ENCODE measurements at regions not wholly inside any gene's neighbourhood (a gene's known extent, or its start where the extent isn't known, plus 50 kb on each side); places are given as distances from the start of the nearest gene placed in this dataset.

DNA sequence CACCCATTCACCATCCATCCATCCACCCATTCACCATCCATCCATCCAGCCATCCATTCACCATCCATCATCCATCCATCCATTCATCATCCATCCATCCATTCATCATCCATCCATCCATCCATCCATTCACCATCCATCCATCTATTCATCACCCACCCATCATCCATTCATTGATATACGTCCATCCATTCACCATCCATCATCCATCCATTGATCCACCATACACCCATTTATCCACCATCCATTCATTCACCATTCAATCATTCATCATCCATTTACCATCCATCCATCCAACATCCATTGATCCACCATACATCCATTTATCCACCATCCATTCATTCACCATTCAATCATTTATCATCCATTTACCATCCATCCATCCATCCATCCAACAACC lies 111.7 kb downstream of the ABCC12 start:
- Histone ChIP-seq H4K5ac (ENCODE audit: insufficient read length, low read depth, low read length) (no peak overlapping the region), H3K9me3 (ENCODE audit: insufficient read depth in 2 of 2, low read depth in 1 of 2, low read length in 1 of 2) (no peaks in the 10 kb centered on the region), H2BK15ac (ENCODE audit: low read length) (no peak overlapping the region), H3K4me1 (replicated peaks in 1 of 4; ENCODE audit: control insufficient read depth in 3 of 4, insufficient read depth in 4 of 4, low read length in 3 of 4) (peaks cover 0 to 3% (median 1%) of the 10 kb centered on the region in 4 experiments; a peak in 2 of 7 replicates), H3K23me2 (ENCODE audit: low read depth, low read length) (peaks cover 9% of the 10 kb centered on the region; the same call in 1 of the 2 replicates), H4K8ac (ENCODE audit: extremely low read depth, insufficient read depth, low read length) (no peak overlapping the region), H3K79me1 (ENCODE audit: low read depth, low read length) (no peaks in the 10 kb centered on the region), H3K56ac (replicated peaks; ENCODE audit: insufficient read length, low read depth, low read length) (peak overlapping the region; percentile 88), H3K36me3 (ENCODE audit: control insufficient read depth in 2 of 4, insufficient read depth in 4 of 4, low read length in 3 of 4) (no peaks in the 10 kb centered on the region), H2BK120ac (replicated peaks; ENCODE audit: low read depth, low read length) (no peak overlapping the region), H3K27ac (ENCODE audit: low read depth, low read length) (no peak overlapping the region), H3K23ac (ENCODE audit: insufficient read length) (no peak overlapping the region), H3K4me2 (ENCODE audit: insufficient read depth in 1 of 2, low read depth in 2 of 2, low read length in 2 of 2) (no peak overlapping the region), H3K9ac (replicated peaks in 1 of 4; ENCODE audit: extremely low read depth in 1 of 4, low read depth in 3 of 4, low read length in 3 of 4) (no peak overlapping the region), H2BK5ac (ENCODE audit: low read depth, low read length) (no peak overlapping the region), H4K20me1 (replicated peaks in 1 of 2; ENCODE audit: control insufficient read depth in 1 of 2, insufficient read depth in 2 of 2, low read length in 2 of 2) (peaks cover 0 to 4% of the 10 kb centered on the region in 2 experiments), H3K27me3 (replicated peaks in 1 of 4; ENCODE audit: control insufficient read depth in 3 of 4, extremely low read depth in 1 of 4, insufficient read depth in 3 of 4, low read length in 3 of 4) (peaks cover 0 to 1% (median 0%) of the 10 kb centered on the region in 4 experiments; a peak in 1 of 7 replicates), H2AFZ (ENCODE audit: low read length) (no peak overlapping the region), H3K79me2 (ENCODE audit: control insufficient read depth in 1 of 2, insufficient read depth in 2 of 2, low read length in 2 of 2) (no peaks in the 10 kb centered on the region), H2BK20ac (ENCODE audit: low read length) (no peak overlapping the region), H3K4me3 (ENCODE audit: extremely low read depth in 1 of 4, insufficient read depth in 2 of 4, low read depth in 3 of 4, low read length in 4 of 4) (no peak overlapping the region), H3K14ac (ENCODE audit: insufficient read length) (no peak overlapping the region), H4K91ac (replicated peaks; ENCODE audit: insufficient read length, low read length) (no peak overlapping the region), H3K18ac (ENCODE audit: extremely low read depth, low read length) (no peak overlapping the region), H2BK12ac (ENCODE audit: low read depth, low read length) (no peak overlapping the region), H3K4ac (replicated peaks; ENCODE audit: insufficient read length, low read depth, low read length) (no peak overlapping the region), H2AK5ac (ENCODE audit: low read depth, low read length) (peak overlapping the region; percentile 32; the same call in 1 of the 2 replicates)
- ChIA-PET CTCF (ENCODE audit: partially characterized antibody) (no interaction called here), POLR2A (ENCODE audit: partially characterized antibody) (interaction anchor here (0.7 kb wide), 1 partner anchor 9 kb away, joined by 4 read pairs; no protein-coding TSS in a partner anchor)
- WGBS, 2 experiments (ENCODE audit: extremely low coverage in 1 of 2, insufficient coverage in 1 of 2, insufficient read length in 1 of 2, insufficient replicate concordance in 2 of 2, low coverage in 1 of 2, low lambda C conversion rate in 2 of 2, missing lambda C conversion rate in 1 of 2): 95 to 100% methylated on average over 1 of the region's 1 CpG
- DNase-seq (ENCODE audit: low read depth in 1 of 2, low spot score in 2 of 2) (no peak), FAIRE-seq (no peak)
- TF ChIP-seq EP300 (IDR thresholded peaks at IDR 0.05; ENCODE audit: borderline replicate concordance in 1 of 2, low read depth in 2 of 2, low read length in 2 of 2): no peak
- TF ChIP-seq KDM1A (IDR thresholded peaks at IDR 0.05; ENCODE audit: borderline replicate concordance, low read length): no peak
- no peak for TF ChIP-seq ASH2L (IDR thresholded peaks at IDR 0.05; ENCODE audit: low read length)
- TF ChIP-seq SIN3A (conservative IDR thresholded peaks at IDR 0.05 in 1 of 2, IDR thresholded peaks at IDR 0.05 in 1 of 2; ENCODE audit: low read depth in 1 of 2, low read length in 2 of 2): no peak
- TF ChIP-seq SIX5 (IDR thresholded peaks at IDR 0.05; ENCODE audit: low read depth, low read length): no peak
- TF ChIP-seq CBX5 (IDR thresholded peaks at IDR 0.05; ENCODE audit: low read depth, low read length): no peak
- TF ChIP-seq SP2 (IDR thresholded peaks at IDR 0.05; ENCODE audit: low read length): no peak
- TF ChIP-seq BCL11A (IDR thresholded peaks at IDR 0.05; ENCODE audit: low read depth in 2 of 2, low read length in 2 of 2): no peak
- TF ChIP-seq, protein P1, sequence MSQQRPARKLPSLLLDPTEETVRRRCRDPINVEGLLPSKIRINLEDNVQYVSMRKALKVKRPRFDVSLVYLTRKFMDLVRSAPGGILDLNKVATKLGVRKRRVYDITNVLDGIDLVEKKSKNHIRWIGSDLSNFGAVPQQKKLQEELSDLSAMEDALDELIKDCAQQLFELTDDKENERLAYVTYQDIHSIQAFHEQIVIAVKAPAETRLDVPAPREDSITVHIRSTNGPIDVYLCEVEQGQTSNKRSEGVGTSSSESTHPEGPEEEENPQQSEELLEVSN (IDR thresholded peaks at IDR 0.05): no peak
